GM12875 (cell line): ENCODE measurements at regions not wholly inside any gene's neighbourhood (a gene's known extent, or its start where the extent isn't known, plus 50 kb on each side); places are given as distances from the start of the nearest gene placed in this dataset.
"Not testable (repeated sequence)": the region's sequence is repeated elsewhere in the genome, so short reads cannot be mapped to it uniquely, and the experiment has no call there.

ENCODE experiments used
- H3K4me3 ChIP-seq: one replicate; pipeline ENCODE4 v1.5.1; 2011; ENCODE audit warnings: low read depth, low read length, control low read depth
- TF ChIP-seq, protein P1 (sequence below): IDR thresholded peaks from 2 replicates; pipeline ENCODE4 v1.5.1; 2011; ENCODE audit warnings: low read depth, mild to moderate bottlenecking, control low read depth, inconsistent platforms, low read length, moderate library complexity, borderline replicate concordance; ENCODE audit not compliant: insufficient read depth

- TF ChIP-seq, protein P1, sequence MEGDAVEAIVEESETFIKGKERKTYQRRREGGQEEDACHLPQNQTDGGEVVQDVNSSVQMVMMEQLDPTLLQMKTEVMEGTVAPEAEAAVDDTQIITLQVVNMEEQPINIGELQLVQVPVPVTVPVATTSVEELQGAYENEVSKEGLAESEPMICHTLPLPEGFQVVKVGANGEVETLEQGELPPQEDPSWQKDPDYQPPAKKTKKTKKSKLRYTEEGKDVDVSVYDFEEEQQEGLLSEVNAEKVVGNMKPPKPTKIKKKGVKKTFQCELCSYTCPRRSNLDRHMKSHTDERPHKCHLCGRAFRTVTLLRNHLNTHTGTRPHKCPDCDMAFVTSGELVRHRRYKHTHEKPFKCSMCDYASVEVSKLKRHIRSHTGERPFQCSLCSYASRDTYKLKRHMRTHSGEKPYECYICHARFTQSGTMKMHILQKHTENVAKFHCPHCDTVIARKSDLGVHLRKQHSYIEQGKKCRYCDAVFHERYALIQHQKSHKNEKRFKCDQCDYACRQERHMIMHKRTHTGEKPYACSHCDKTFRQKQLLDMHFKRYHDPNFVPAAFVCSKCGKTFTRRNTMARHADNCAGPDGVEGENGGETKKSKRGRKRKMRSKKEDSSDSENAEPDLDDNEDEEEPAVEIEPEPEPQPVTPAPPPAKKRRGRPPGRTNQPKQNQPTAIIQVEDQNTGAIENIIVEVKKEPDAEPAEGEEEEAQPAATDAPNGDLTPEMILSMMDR, result no peak
- no peak overlapping the region for H3K4me3 ChIP-seq
Observed at GRCh38 chr3:178201714-178202113, 334.5 kb upstream of the KCNMB2 start.

DNA sequence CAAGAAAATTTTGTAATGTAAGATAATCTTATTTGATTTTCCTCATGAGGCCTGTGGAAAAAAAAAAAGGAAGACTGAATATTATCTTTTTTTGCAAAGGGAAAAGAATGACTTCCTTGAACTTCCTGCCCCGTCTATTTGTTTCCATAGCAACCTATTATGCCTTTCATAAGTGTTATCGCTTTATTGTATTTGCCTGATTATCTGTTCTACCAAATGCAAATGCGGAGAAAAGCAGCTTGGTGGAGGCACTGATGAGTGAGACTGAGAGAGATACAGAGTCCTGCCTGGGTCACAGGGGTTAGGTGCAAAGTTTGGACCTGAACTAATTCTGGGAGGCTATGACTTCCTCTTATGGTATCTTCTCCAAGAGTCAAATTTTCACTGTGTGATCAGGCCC is 334.0 kb upstream of the KCNMB2 start:
- no peak overlapping the region for H3K4me3 ChIP-seq
- TF ChIP-seq, protein P1, result no peak

- TF ChIP-seq, protein P1, result no peak
- H3K4me3 ChIP-seq, result no peak overlapping the region
Observed at GRCh38 chr3:178203165-178203564, 333.1 kb upstream of the KCNMB2 start.

GRCh38 chr3:178203650-178204049 is 332.6 kb upstream of the KCNMB2 start:
- TF ChIP-seq, protein P1, result no peak
- H3K4me3 ChIP-seq, result no peak overlapping the region

- TF ChIP-seq, protein P1, result no peak
- H3K4me3 ChIP-seq, result no peak overlapping the region
Observed at GRCh38 chr3:178205740-178206139, 330.5 kb upstream of the KCNMB2 start.

DNA sequence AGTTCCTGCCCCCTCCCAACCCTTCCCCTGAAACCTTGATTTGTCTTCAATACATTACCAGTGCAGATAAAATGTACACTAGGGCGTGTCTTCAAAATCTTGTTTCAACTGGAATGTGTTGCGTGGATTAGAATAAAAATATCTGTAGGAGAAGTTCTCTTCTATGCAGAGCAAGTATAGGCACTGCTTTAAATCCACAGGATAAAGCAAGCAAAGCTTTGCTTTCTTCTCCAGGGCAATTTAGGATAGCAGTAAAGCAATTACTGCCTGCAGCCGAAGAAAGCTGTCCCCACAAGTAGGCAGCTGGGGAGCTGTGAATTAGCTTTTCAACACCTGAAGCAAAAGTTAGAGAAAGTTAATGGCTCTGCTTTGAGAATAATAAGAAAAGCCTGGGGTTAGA is 329.7 kb upstream of the KCNMB2 start:
- TF ChIP-seq, protein P1, result no peak
- H3K4me3 ChIP-seq, result no peak overlapping the region

DNA sequence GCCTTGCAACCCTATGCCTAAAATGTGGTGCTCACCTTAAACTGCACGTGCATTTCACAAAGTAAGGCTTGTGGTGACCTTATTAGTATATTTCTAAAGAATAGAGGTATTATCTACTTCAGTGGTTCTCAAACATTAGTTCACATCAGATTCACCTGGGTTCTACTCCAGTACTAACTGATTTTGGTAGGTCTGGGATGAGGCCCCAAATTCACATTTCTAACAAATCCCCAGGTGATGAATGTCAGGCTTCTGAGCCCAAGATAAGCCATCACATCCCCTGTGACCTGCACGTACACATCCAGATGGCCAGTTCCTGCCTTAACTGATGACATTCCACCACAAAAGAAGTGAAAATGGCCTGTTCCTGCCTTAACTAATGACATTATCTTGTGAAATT is 329.1 kb upstream of the KCNMB2 start:
- H3K4me3 ChIP-seq, result not testable (repeated sequence)

GRCh38 chr3:178207627-178208026 is 328.6 kb upstream of the KCNMB2 start:
- H3K4me3 ChIP-seq, result not testable (repeated sequence)

GRCh38 chr3:178209116-178209515 is 327.1 kb upstream of the KCNMB2 start:
- H3K4me3 ChIP-seq, result not testable (repeated sequence)

GRCh38 chr3:178209618-178210017 is 326.6 kb upstream of the KCNMB2 start:
- not testable (repeated sequence) for H3K4me3 ChIP-seq

DNA sequence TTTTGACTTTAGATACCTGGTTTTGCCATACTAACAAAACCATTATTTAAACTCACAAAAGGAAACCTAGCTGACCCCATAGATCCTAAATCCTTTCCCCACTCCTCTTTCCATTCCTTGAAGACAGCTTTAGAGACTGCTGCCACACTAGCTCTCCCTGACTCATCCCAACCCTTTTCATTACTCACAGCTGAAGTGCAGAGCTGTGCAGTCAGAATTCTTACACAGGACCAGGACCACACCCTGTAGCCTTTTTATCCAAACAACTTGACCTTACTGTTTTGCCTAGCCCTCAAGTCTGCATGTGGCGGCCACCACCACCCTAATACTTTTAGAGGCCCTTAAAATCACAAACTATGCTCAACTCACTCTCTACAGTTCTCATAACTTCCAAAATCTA is 325.1 kb upstream of the KCNMB2 start:
- H3K4me3 ChIP-seq, result not testable (repeated sequence)
